ENCODE measurements at regions not wholly inside any gene's neighbourhood (a gene's known extent, or its start where the extent isn't known, plus 50 kb on each side); places are given as distances from the start of the nearest gene placed in this dataset.
A peak's percentile ranks its signal among the peaks of the same experiment; 100 is the strongest.

DNA sequence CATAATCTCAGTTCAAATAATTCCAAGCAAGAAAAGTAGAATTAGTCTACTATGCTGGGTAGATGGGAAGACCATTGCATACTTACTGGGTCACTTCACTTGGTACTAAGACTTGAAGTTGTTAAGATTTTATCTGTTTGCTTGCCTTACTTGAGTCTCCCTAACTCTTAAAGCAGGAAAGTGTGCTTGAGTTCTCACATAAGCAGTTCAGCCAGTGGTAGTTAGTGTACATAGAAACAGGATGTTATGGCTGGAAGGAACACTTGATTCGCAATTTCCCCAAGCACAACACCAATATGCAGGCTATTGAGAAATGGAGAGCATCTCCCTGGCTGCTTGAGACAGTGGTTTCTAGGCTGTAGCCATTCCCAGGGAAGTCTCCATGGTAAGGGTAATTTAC is 176.1 kb downstream of the MSL3 start:
- Histone ChIP-seq H3K4me2 (ENCODE audit: extremely low read depth, insufficient read depth, low read length) (no peak overlapping the region), H3K4me3 (replicated peaks in 1 of 4; ENCODE audit: control extremely low read depth in 1 of 4, insufficient read depth in 1 of 4, low read depth in 3 of 4, low read length in 4 of 4) (no peak overlapping the region), H3K9ac (ENCODE audit: insufficient read depth, low read length) (no peak overlapping the region), H3K27ac (ENCODE audit: insufficient read depth, low read length) (no peak overlapping the region), H3K4me1 (ENCODE audit: control insufficient read depth, extremely low read depth, insufficient read depth, low read length) (no peaks in the 10 kb centered on the region), H3K36me3 (ENCODE audit: control insufficient read depth, insufficient read depth, low read length) (no peaks in the 10 kb centered on the region), H3K9me3 (ENCODE audit: control insufficient read depth, insufficient read depth, low read depth, low read length) (no peaks in the 10 kb centered on the region), H3K27me3 (ENCODE audit: control insufficient read depth, insufficient read depth, low read length) (no peaks in the 10 kb centered on the region), H3K79me2 (ENCODE audit: control insufficient read depth, insufficient read depth, low read length) (no peaks in the 10 kb centered on the region), H4K20me1 (ENCODE audit: control insufficient read depth, extremely low read depth, insufficient read depth, low read length) (no peaks in the 10 kb centered on the region), H2AFZ (ENCODE audit: low read length) (no peak overlapping the region)
- TF ChIP-seq CTCF (conservative IDR thresholded peaks at IDR 0.05 in 1 of 2, IDR thresholded peaks at IDR 0.05 in 1 of 2; ENCODE audit: low read depth in 1 of 2, low read length in 2 of 2), result no peak
- no peak for TF ChIP-seq EZH2 (IDR thresholded peaks at IDR 0.05; ENCODE audit: low read length, missing control alignments)
- no peak for DNase-seq (ENCODE audit: low read depth in 2 of 2)

DNA sequence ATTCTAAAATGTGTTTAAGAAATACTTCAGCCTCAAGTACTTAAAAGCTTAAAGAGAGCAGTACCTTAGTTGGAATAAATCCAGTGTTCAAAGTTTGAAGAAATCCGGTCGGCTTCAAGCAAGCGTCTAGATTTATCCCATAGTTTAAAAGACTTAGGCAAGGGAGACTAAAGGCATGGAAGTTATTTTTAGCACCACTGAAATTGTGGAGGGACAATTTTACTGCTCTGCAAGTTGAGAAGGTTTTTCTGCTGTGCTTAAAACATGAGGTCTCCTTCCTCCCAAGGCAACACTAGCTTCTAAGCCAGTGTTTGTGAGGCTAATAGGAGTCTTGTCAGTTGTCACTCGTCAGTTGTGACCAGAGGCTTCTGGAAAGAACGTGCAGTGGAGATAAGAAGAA is 183.5 kb downstream of the MSL3 start:
- Histone ChIP-seq H2AFZ (ENCODE audit: low read length) (no peak overlapping the region), H3K36me3 (ENCODE audit: control insufficient read depth, insufficient read depth, low read length) (no peaks in the 10 kb centered on the region)

GRCh38 chrX:11944501-11944900 is 186.5 kb downstream of the MSL3 start:
- no peak overlapping the region for H3K27ac ChIP-seq (ENCODE audit: insufficient read depth, low read length)
- peak overlapping the region; percentile 12 for H2AFZ ChIP-seq (ENCODE audit: low read length)
- H3K4me1 ChIP-seq (ENCODE audit: control insufficient read depth, extremely low read depth, insufficient read depth, low read length), result no peaks in the 10 kb centered on the region
- TF ChIP-seq EZH2 (IDR thresholded peaks at IDR 0.05; ENCODE audit: low read length, missing control alignments) (no peak), CTCF (conservative IDR thresholded peaks at IDR 0.05 in 1 of 2, IDR thresholded peaks at IDR 0.05 in 1 of 2; ENCODE audit: low read depth in 1 of 2, low read length in 2 of 2) (peak; percentile 53 to 64)
- H3K36me3 ChIP-seq (ENCODE audit: control insufficient read depth, insufficient read depth, low read length), result no peaks in the 10 kb centered on the region
- H3K79me2 ChIP-seq (ENCODE audit: control insufficient read depth, insufficient read depth, low read length), result no peaks in the 10 kb centered on the region
- DNase-seq (ENCODE audit: low read depth in 2 of 2), result peak; percentile 44 to 53
- no peak overlapping the region for H3K4me3 ChIP-seq (replicated peaks in 1 of 4; ENCODE audit: control extremely low read depth in 1 of 4, insufficient read depth in 1 of 4, low read depth in 3 of 4, low read length in 4 of 4)
- H3K4me2 ChIP-seq (ENCODE audit: extremely low read depth, insufficient read depth, low read length), result no peak overlapping the region
- no peak overlapping the region for H3K9ac ChIP-seq (ENCODE audit: insufficient read depth, low read length)
- no peaks in the 10 kb centered on the region for H4K20me1 ChIP-seq (ENCODE audit: control insufficient read depth, extremely low read depth, insufficient read depth, low read length)
- H3K9me3 ChIP-seq (ENCODE audit: control insufficient read depth, insufficient read depth, low read depth, low read length), result no peaks in the 10 kb centered on the region
- H3K27me3 ChIP-seq (ENCODE audit: control insufficient read depth, insufficient read depth, low read length), result no peaks in the 10 kb centered on the region

More for the DNA sequence above, 183.5 kb downstream of the MSL3 start:
- H3K4me1 ChIP-seq (ENCODE audit: control insufficient read depth, extremely low read depth, insufficient read depth, low read length), result no peaks in the 10 kb centered on the region
- DNase-seq (ENCODE audit: low read depth in 2 of 2), result no peak
- H4K20me1 ChIP-seq (ENCODE audit: control insufficient read depth, extremely low read depth, insufficient read depth, low read length), result no peaks in the 10 kb centered on the region
- H3K4me2 ChIP-seq (ENCODE audit: extremely low read depth, insufficient read depth, low read length), result no peak overlapping the region
- H3K9ac ChIP-seq (ENCODE audit: insufficient read depth, low read length), result no peak overlapping the region
- no peak overlapping the region for H3K4me3 ChIP-seq (replicated peaks in 1 of 4; ENCODE audit: control extremely low read depth in 1 of 4, insufficient read depth in 1 of 4, low read depth in 3 of 4, low read length in 4 of 4)
- no peaks in the 10 kb centered on the region for H3K79me2 ChIP-seq (ENCODE audit: control insufficient read depth, insufficient read depth, low read length)
- no peaks in the 10 kb centered on the region for H3K9me3 ChIP-seq (ENCODE audit: control insufficient read depth, insufficient read depth, low read depth, low read length)
- H3K27me3 ChIP-seq (ENCODE audit: control insufficient read depth, insufficient read depth, low read length), result no peaks in the 10 kb centered on the region
- H3K27ac ChIP-seq (ENCODE audit: insufficient read depth, low read length), result no peak overlapping the region
- TF ChIP-seq CTCF (conservative IDR thresholded peaks at IDR 0.05 in 1 of 2, IDR thresholded peaks at IDR 0.05 in 1 of 2; ENCODE audit: low read depth in 1 of 2, low read length in 2 of 2) (no peak), EZH2 (IDR thresholded peaks at IDR 0.05; ENCODE audit: low read length, missing control alignments) (no peak)

Measured in fibroblast of lung (primary cell).